ENCODE measurements at regions not wholly inside any gene's neighbourhood (a gene's known extent, or its start where the extent isn't known, plus 50 kb on each side); places are given as distances from the start of the nearest gene placed in this dataset.

GRCh38 chr12:24496755-24497154, 452.1 kb downstream of the BCAT1 start:
- Histone ChIP-seq H3K9me3 (no peaks in the 10 kb centered on the region), H3K27ac (no peak overlapping the region), H3K27me3 (no peaks in the 10 kb centered on the region), H3K4me1 (peaks cover 3 to 10% (median 6%) of the 10 kb centered on the region in 4 donors), H3K4me3 (no peak overlapping the region), H3K36me3 (no peaks in the 10 kb centered on the region)
- TF ChIP-seq POLR2A (IDR thresholded peaks at IDR 0.05) (no peak), EP300 (IDR thresholded peaks at IDR 0.05) (no peak), POLR2AphosphoS5 (IDR thresholded peaks at IDR 0.05) (no peak), CTCF (IDR thresholded peaks at IDR 0.05) (no peak)
- ATAC-seq (ENCODE audit: low FRiP score in 2 of 2): peak in 1 of 2 donors; percentile 78
- DNase-seq: no peak
- 69 to 73% methylated on average over 1 of the region's 1 CpG for WGBS, 2 donors

- ATAC-seq (ENCODE audit: low FRiP score in 2 of 2): no peak
- Histone ChIP-seq H3K4me1 (peaks cover 0 to 10% (median 5%) of the 10 kb centered on the region in 4 donors), H3K4me3 (no peak overlapping the region), H3K27ac (no peak overlapping the region), H3K9me3 (no peaks in the 10 kb centered on the region), H3K36me3 (no peaks in the 10 kb centered on the region), H3K27me3 (no peaks in the 10 kb centered on the region)
- TF ChIP-seq POLR2A (IDR thresholded peaks at IDR 0.05) (no peak), EP300 (IDR thresholded peaks at IDR 0.05) (no peak), POLR2AphosphoS5 (IDR thresholded peaks at IDR 0.05) (no peak), CTCF (IDR thresholded peaks at IDR 0.05) (no peak)
- WGBS, 2 donors: 78 to 80% methylated on average over 2 of the region's 2 CpGs
- no peak for DNase-seq
These were observed 454.5 kb downstream of the BCAT1 start for GRCh38 chr12:24494401-24494800.

GRCh38 chr12:24491968-24492367, 456.9 kb downstream of the BCAT1 start:
- WGBS, 2 donors: 34 to 45% methylated on average over 2 of the region's 2 CpGs
- TF ChIP-seq CTCF (IDR thresholded peaks at IDR 0.05): no peak
- TF ChIP-seq POLR2AphosphoS5 (IDR thresholded peaks at IDR 0.05): no peak
- no peak for TF ChIP-seq EP300 (IDR thresholded peaks at IDR 0.05)
- no peak for TF ChIP-seq POLR2A (IDR thresholded peaks at IDR 0.05)

GRCh38 chr12:24489939-24490338, 459.0 kb downstream of the BCAT1 start:
- TF ChIP-seq EP300 (IDR thresholded peaks at IDR 0.05) (no peak), POLR2AphosphoS5 (IDR thresholded peaks at IDR 0.05) (no peak), CTCF (IDR thresholded peaks at IDR 0.05) (no peak), POLR2A (IDR thresholded peaks at IDR 0.05) (no peak)
- Histone ChIP-seq H3K27ac (no peak overlapping the region), H3K9me3 (no peaks in the 10 kb centered on the region), H3K27me3 (no peaks in the 10 kb centered on the region), H3K36me3 (no peaks in the 10 kb centered on the region), H3K4me3 (no peak overlapping the region), H3K4me1 (no peaks in the 10 kb centered on the region)
- WGBS, 2 donors: 74 to 78% methylated on average over 3 of the region's 3 CpGs
- no peak for ATAC-seq (ENCODE audit: low FRiP score in 2 of 2)
- no peak for DNase-seq

More at GRCh38 chr12:24491968-24492367, 456.9 kb downstream of the BCAT1 start:
- H3K9me3 ChIP-seq: no peaks in the 10 kb centered on the region
- no peaks in the 10 kb centered on the region for H3K36me3 ChIP-seq
- no peak overlapping the region for H3K4me3 ChIP-seq
- ATAC-seq (ENCODE audit: low FRiP score in 2 of 2): no peak
- DNase-seq: no peak
- H3K27ac ChIP-seq: no peak overlapping the region
- no peaks in the 10 kb centered on the region for H3K4me1 ChIP-seq
- H3K27me3 ChIP-seq: no peaks in the 10 kb centered on the region

GRCh38 chr12:24488906-24489619, 459.8 kb downstream of the BCAT1 start:
- no peaks in the 10 kb centered on the region for H3K4me1 ChIP-seq
- no peaks in the 10 kb centered on the region for H3K9me3 ChIP-seq
- H3K4me3 ChIP-seq: no peak overlapping the region
- no peak overlapping the region for H3K27ac ChIP-seq
- TF ChIP-seq CTCF (IDR thresholded peaks at IDR 0.05) (no peak), POLR2AphosphoS5 (IDR thresholded peaks at IDR 0.05) (no peak), EP300 (IDR thresholded peaks at IDR 0.05) (no peak), POLR2A (IDR thresholded peaks at IDR 0.05) (no peak)
- DNase-seq (no peak), ATAC-seq (ENCODE audit: low FRiP score in 2 of 2) (no peak)
- WGBS, 2 donors: 74 to 83% methylated on average over 6 of the region's 6 CpGs
- H3K36me3 ChIP-seq: no peaks in the 10 kb centered on the region
- no peaks in the 10 kb centered on the region for H3K27me3 ChIP-seq

Measured in upper lobe of left lung (tissue), 6 donors.